Limb (tissue), 2 donors: ENCODE measurements at regions not wholly inside any gene's neighbourhood (a gene's known extent, or its start where the extent isn't known, plus 50 kb on each side); places are given as distances from the start of the nearest gene placed in this dataset.

Source experiments
- DNase-seq, 2 donors: peaks; one replicate each; pipeline ENCODE4 v3.0.0-alpha.2; 2016; ENCODE audit errors: extremely low spot score in 2 of 2

DNA sequence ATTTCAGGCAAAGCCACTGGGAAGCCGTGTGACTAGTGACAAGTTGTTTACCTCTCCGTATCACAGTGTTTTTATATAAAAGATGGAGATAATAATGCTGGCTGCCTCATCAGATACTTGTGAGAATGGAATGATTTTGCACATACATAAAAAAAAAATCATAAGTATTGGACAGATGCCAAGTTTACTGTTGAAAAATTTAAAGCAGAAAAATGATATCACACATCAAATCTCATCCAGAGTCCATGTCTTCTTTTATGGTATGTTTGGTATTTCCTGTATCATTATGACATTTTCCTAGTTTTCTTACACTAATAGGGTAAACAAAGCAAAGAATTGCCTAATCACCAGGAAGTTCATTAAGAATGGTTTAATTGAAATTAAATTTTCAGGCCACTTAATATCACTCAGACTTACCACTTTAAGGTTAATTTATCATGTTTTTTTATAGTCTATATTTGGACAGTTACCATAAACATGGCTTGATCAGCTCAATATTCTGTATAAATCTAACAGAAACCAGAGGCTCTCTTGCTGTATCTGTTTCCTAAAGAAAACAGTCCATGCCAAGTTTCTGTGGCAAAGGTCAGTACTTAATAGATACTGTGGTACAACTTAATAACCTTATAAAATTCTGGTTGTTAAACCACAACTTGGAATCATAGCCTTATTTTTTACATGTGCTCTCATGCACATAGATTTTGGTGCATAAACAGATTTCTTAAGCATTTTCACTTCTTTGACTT, 656.5 kb upstream of the RIOK2 start:
- peak in 1 of 2 donors; percentile 44 for DNase-seq

DNA sequence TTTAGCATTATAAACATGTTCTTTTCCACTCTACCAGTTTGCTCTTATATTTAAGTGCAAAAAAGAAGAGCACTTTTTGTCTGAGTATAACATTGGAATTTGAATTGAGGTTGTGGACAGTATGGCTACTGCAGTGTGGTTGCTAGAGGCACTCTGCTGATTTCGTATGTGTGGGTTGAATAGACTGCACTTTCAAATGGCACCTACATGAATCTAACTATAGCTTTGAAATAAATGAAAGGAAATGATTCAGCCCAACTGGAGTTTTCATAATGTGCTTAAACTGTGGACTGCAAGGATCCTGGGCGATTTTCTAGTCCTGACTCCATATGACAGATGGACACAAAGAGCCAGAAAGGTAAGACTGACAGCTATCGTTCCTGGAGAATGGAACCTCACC, 657.6 kb upstream of the RIOK2 start:
- no peak for DNase-seq

DNA sequence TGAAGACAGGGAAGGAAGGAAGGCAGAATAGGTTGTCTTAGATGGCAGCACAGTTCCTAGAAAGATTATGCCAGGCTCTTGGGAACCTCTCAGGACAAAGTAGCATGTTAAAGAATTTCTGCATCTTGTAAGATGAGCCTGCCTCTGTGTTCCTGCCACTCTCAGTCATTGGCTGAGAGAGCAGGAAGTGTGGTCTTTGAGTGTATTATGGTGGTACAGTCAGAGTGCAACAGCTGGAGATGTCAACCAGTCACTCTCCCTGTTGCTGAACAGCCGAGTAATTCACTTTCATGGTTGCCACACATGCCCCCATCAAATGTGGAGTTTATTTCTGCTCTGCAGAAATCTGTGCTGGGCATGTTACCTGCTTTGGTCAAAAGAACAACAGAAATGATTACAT, 659.6 kb upstream of the RIOK2 start:
- DNase-seq = no peak

DNA sequence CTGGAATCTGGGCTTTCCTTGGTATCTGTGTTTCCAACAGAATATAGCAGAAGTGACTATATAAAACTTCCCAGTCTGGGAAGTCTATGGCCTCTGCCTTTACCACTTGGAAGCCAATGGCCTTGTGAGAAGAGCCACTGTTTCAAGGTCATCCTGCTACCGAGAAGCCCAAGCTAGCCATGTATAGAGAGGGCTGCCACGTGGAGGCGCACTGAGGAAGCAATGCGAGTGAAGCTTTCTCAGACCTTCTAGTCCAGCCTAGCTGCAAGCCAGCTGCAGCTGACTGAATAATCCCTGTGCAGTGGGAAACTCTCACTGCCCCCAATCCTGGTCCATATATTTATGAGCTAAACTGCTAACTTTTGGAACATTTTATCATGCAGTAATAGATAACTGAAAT, 661.8 kb upstream of the RIOK2 start:
- no peak for DNase-seq

DNA sequence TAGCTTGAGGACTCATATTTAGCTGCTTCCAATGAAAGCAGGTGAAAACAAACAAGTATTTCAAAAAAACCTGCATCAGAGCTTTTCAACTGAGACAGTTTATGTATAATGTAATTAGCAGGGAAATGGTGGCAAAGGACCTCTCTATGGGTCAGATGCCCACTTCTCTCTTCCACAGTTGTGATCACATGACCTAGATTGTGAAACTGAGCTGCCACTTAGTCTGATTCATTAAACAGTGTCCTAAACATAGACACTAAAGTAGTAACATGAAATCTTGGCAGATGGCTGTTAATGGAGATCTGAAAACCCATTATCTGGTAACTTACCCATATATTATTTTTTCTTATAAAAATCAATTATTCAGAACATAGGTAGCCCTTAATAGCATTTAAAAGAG, 663.6 kb upstream of the RIOK2 start:
- no peak for DNase-seq

DNA sequence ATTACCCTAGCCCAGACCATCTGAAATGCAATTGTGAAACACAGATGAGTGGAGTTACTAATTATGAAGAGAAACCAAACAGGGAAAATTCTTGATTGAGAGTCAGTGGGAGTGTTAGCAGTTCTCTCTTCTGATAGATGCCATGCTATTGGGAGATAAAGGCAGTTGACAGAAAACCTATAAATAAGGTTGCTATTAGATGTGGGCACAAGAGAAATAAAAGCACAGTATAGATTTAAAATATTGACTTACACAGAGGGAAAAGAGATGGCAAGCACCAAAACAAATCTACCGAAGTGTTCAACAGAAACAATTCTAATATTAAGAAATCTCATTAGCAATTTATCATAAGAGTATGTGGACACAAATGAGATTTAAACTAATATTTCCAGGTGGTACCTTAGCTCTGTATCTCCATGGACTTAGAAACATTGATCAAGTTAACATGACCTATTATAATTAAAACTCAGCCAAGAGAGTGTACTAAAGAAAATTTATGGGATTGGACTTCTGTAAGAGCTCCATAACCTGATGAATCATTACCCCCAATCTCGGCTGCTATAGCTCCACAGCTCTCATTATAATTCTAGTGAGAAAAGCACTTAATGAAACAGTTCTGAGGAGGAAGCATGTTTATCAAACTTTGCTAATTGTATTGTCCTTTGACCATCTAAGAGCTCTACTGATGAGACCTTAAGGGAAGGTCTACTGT, 665.0 kb upstream of the RIOK2 start:
- DNase-seq = no peak

DNA sequence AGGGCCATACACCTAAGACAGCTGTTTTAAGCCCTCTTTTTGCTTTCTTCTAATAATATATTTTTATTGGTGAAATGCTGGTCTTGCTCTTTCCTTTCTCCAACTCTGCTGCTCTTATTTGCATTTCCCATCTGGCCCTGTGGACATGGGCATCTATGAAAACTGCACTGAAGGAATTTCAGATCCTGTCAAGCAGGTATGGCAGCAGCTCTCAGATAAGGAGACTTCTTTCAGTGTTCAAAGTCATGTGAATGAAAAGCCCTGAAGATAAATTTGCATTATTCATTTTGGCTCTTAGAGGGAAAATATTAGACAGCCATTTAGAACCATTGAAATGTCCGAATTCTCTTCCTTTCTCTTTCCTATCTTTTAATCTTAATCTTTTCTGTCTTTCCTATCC, 668.0 kb upstream of the RIOK2 start:
- DNase-seq = no peak

DNA sequence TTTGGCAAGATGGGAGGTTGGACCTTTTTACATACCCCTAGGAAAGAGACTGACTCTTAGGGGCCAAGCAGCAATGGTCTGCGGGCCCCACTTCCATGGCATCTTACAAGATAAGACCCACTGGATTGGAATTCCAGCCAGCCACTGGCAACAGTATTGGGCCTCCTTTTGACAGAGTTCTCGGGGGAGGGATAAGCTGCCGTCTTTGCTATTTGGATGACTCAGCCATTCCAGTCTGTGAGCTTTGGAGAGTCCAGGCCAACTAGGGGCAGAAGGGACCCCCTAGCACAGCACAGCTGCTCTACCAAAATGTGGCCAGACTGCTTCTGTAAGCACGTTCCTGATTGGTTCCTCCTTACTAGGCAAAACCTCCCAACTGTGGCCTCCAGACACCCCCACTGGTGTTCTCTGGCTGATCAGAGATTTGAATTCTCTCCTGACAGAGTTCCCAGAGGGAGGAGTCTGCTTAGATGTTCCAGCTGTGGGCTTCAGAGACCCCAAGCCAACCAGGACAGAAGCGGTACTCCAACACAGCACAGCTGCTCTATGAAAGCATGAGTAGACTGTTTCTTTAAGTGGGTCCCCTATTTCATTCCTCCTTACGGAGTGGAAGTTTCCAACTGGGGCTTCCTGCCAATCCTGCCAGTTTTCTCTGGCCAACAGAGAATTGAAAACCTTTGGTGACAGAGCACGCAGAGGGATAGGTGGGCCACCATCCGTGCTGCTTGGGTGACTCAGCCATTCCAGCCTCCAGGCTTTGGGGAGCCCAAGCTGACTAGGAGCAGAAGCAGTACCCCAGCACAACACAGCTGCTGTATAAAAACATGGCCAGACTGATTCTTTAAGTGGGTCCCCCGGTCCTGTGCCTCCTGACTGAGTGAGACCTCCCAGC, 672.1 kb upstream of the RIOK2 start:
- no peak for DNase-seq

DNA sequence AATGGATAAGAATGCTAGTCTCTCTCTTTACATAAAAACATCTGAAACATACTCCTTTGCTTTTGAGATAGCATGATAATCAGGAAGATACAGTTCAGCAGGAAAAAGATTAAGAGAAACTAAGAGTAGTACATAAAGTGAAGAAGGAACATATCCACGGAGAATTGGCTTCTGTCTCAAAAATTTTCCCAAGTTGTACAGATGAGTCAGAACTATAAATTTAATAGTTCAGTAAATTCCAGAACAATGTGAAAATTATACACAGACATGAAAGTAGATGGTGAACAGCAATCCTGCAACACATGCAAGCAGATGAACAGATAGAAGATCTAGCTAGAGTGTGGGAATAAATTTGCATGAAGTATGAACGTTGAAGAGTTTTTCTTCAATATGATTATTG, 691.4 kb upstream of the RIOK2 start:
- no peak for DNase-seq

DNA sequence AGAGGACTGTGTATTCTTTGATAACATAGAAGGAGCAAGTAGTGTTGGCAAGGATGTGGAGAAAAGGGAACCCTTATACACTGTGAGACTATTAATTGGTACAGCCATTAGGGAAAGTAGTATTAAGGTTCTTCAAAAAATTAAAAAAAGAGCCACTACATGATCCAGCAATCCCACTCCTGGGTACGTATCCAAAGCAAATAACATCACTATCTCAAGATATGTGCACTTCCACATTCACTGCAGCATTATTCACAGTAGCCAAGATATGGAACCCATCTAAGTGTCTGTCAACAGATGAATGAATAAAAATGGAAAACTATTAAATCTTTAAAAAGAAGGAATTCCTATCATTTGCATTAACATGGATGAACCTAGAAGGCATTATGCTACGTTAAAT, 693.2 kb upstream of the RIOK2 start:
- DNase-seq = no peak

DNA sequence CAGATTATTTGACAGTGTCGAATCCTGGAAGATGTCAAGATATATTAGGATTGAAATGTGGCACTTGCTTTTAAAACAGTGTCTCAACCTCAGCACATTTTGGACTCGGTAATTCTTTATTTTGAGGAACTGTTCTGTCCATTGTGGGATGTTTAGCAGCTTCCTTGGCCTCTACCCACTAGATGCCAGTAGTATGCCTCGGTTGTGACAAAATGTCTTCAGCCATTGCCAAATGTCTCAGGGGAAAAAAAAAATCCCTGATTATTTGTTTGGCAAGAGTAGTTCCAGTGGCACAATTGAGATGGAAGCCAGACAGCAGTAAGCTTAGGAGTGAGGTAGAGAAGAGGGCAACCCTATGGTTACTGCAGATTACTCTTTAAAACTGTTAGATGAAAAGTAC, 694.5 kb upstream of the RIOK2 start:
- DNase-seq = no peak

DNA sequence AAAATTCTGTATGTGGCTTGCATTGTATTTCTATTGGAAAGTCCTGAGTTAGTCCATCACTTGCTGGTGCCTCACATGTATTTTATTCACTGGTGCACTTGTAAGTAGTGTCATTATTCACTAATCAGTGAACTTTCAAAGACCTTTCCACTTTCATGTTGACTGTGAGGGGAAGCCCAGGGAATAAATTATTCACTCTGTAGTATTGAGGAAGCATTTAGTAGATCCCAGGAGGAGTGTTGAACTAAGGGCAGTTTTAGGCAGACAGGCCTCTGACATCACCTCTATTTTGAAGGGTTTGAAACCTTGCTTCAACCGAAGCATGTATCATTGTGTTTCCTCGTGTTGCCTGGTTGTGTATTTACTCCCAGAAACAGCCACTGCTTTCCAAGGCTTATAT, 705.4 kb upstream of the RIOK2 start:
- DNase-seq = no peak

DNA sequence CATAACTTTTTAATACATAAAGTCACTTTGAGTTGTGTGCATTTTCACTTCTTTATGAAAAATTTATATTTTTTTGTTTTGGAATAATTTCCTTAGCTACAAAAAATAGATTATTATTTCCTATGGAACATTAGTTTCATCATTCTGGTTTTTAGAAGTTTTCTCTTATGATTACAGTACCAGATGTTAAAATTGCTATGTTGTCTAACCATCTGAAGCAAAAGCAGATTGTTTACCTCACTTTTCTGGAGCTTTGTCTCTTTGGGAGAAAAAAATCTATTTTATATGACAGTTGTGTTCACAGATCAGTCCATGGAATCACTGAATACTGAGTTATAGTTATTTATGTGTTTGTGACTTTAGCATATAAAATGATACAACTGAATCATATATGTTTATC, 708.9 kb upstream of the RIOK2 start:
- no peak for DNase-seq

DNA sequence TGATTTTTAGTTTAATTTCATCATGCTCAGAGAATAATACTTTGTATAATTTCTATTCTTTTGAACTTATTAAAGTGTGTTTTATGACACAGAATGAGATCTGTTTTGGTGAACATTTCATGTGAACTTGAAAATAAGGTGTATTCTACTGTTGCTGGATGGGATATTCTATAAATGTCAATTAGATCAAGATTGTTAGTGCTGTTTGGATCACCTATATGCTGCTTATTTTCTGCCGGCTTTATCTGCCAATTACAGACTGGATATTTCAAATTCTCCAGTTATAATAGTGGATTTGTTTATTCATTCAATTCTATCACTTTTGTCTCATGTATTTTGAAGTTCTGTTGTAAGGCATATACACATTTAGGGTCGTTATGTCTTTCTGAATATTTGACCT, 720.7 kb upstream of the RIOK2 start:
- no peak for DNase-seq

DNA sequence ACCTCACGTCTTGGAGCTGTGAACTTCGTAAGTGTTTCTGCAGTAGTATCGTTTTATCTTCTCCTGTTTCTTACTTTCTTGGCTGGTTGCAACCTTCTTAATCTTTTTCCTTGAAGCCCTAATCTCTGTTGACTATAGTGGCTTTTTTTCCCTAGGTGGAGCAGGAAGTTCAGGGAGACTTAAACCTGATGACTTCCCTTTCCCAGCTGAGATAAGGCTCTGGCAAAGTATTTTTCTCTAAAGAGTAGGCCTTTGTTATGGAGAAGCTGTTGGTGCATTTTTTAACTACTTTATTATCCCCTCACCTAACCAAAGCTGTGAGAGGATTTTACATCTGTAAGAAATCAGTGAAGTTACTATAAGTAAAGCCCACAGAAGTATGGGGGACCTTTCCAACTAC, 723.1 kb upstream of the RIOK2 start:
- DNase-seq = no peak

DNA sequence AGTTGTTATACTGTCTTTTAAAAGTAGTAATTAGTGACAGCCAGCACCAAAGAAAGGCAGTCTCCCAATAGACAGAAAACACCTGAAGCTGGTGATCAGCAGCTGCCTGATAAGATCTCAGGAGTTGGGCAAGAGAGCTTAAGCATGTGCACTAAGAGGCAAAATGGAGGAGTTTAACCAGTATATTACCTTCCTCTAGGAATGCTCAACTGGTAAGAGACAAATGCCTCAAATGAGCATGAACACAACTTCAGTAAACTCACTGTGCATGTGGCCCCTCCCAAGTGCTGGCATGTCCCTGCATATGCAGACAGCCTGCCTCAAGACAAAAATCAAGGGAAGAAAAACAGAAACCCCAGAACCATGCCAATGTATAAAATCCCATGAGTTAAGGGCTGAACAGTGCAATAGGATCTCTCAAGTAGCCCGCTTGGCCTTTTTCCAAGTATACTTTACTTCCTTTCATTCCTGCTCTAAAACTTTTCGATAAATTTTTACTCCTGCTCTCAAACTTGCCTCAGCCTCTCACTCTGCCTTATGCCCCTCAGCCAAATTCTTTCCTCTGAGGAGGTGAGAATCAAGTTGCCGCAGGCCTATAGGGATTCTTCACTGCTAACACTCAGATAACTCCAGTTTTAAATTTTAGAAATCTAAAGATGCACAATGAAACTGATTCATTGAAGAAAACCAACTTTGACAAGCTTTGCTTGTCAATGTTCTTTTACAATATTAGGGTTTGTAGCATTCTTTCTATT, 724.8 kb upstream of the RIOK2 start:
- DNase-seq = no peak

DNA sequence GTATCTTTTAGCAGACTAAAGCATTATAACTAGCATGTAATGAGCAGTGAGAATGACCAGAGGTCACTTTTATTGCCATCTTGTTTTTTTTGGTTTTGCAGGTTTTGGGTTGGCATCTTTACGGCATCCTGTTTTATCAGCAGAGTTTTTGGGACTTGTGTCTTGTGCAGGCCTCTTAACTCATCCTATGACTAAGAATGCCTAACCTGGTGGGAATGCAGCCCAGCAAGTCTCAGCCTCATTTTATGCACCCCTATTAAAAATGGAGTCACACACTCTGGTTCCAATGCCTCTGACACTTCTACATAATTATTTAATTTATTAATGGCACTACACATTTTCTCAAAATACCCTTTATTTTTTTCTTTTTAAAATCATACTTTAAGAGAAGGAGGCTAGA, 726.5 kb upstream of the RIOK2 start:
- no peak for DNase-seq

DNA sequence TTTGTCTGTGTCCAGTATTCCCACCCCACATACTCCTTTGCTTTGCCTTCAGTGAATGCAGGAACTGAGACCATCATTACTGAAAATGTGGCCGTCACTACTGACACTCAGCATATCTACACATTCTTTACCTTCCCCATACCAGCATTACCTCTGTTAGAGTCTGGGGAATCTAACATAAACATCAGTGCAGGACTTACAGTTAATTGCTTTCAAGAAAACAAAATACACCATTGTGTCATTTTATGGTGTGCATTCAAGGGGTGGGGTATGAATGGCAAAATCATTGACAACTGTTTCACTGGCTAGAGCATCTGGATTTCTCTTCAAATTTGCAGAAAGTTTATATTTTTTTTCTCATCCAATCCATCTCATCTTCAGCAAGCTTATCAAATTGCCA, 731.4 kb upstream of the RIOK2 start:
- DNase-seq = no peak

DNA sequence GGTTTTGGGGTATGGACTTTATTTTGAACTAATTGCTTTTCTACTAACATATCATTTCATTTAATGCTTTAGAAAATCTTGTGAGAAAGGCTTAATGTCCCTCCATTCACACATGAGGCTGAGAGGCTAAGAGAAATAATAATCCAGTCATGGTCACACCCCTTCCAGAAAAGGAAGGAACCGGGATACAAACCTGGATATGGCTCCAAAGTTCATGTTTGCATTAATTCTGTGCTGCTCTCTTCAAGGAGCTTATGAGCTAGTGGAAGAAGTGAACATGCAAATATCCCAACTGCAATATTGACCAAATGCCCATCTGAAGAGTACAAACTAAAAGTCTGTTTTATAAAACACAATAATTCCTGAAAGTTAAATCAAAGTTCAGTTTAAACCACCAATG, 732.1 kb upstream of the RIOK2 start:
- no peak for DNase-seq

DNA sequence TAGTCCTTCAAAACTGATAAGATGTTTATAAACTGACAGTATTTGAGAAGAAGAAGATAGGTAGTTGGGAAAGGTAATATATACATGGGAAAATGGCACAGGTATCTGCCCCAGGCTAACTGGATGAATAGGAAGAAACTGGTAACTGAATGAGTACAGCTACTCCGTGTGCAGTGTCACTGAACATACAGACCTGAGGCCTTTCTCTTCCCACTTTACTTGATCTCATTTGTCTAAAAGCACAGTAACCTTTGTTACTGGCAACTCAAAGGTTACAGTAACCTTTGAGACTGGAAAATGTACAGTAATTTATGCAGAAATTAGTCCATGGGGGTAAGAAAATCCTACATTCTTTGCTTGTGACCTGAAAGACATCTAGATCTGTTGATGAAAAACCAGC, 735.0 kb upstream of the RIOK2 start:
- DNase-seq = no peak

DNA sequence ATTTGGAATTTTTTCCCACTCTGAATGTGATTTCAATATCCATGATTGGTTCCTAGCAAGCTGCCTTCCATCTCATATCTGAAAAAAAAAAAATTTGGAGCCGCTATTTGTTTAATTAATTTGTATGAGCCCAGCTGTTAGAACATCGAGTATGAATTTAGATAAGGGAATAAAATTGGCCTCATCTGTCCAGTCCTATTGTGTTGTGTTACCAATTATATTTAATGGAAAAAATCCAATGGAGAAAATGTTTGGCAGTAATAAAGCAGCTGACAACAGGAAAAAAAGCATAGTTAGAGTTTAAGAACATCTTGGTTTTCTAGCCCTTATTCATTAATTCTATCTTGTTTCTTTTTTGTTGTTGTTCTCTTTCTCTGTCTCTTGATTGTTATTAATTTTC, 735.6 kb upstream of the RIOK2 start:
- DNase-seq = no peak

DNA sequence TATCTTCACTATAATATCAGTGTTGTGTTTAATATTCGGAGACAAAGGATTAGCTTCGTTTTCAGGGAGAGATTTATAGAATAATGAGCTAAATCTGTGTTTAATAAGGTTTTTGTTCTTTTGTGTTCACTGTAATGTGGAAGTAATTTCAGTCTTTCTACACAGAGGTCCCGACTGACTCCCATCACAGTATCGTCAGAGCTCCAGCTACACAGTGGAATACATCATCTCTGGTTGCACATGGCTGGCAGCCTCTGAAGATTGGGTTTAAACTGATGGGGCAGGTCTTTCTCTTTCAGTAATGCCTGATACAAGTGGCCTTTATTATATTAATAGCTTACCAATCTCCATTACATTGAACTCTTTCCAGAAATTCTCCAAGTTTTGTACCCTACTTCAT, 736.7 kb upstream of the RIOK2 start:
- DNase-seq = no peak
